Peyer's patch (tissue), 4 donors: ENCODE measurements at regions not wholly inside any gene's neighbourhood (a gene's known extent, or its start where the extent isn't known, plus 50 kb on each side); places are given as distances from the start of the nearest gene placed in this dataset.
"Not testable (repeated sequence)": the region's sequence is repeated elsewhere in the genome, so short reads cannot be mapped to it uniquely, and the experiment has no call there.

Experiments
- DNase-seq, 3 donors: peaks; one replicate each; pipeline ENCODE4 v3.0.0-alpha.2; 2017 to 2019
- H3K27ac ChIP-seq, 4 donors: fragments of 200-600 bp; sonication (generic); one replicate each; pipeline ENCODE4 v1.5.1; 2016 to 2019
- H3K27me3 ChIP-seq, 2 donors: fragments of 200-600 bp; sonication (generic); one replicate each; pipeline ENCODE4 v1.5.1; 2019
- H3K36me3 ChIP-seq, 3 donors: fragments of 200-600 bp; sonication (generic); one replicate each; pipeline ENCODE4 v1.5.1; 2016 to 2019
- H3K4me1 ChIP-seq, 4 donors: fragments of 200-600 bp; sonication (generic); one replicate each; pipeline ENCODE4 v1.5.1; 2016 to 2019
- H3K4me3 ChIP-seq, 4 donors: fragments of 200-600 bp; sonication (generic); 1 replicate in 3 of 4; 2 replicates in 1 of 4; pipeline ENCODE4 v1.5.1; 2016 to 2019; ENCODE audit warnings: mild to moderate bottlenecking in 1 of 4
- H3K9me3 ChIP-seq, 4 donors: fragments of 200-600 bp; sonication (generic); one replicate each; pipeline ENCODE4 v1.5.1; 2016 to 2019; ENCODE audit warnings: mild to moderate bottlenecking in 1 of 4
- POLR2A ChIP-seq, 2 donors: fragments of 450-650 bp; IDR thresholded peaks; one replicate each; pipeline ENCODE4 v1.5.1; 2017; ENCODE audit warnings: antibody characterized with exemption in 2 of 2, mild to moderate bottlenecking in 2 of 2, moderate library complexity in 2 of 2
- TF ChIP-seq, protein P1 (sequence below), 6 experiments: fragments of 450-650 bp in 4 of 6; fragments of 200-600 bp in 2 of 6; sonication (generic) in 1 of 6; IDR thresholded peaks; one replicate each; pipeline ENCODE4 v1.5.1; 2017 to 2019; ENCODE audit warnings: antibody characterized with exemption in 6 of 6, mild to moderate bottlenecking in 3 of 6, moderate library complexity in 1 of 6

DNA sequence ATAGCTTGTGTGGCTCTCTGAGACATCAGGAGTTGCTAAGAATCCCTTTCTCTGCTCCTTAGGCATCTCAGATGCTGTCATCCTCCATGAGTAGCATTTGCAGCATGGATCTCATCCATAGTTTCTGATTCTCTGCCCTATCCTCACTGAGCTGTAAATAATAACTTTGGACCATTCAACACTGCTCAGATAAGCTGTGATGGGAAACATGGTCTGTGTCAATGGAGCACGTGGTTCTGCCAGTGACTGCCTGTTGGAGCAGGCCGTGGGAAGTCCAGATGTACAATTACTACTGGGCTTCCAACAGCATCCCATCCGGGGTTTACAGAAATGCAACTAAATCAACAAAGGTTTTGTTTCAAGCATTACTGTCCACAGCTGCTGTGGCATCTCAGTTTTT is 160.1 kb downstream of the OR4C45 start:
- H3K4me3 ChIP-seq = no peak overlapping the region
- no peaks in the 10 kb centered on the region for H3K4me1 ChIP-seq
- DNase-seq = no peak
- no peaks in the 10 kb centered on the region for H3K36me3 ChIP-seq
- no peaks in the 10 kb centered on the region for H3K27me3 ChIP-seq
- TF ChIP-seq POLR2A (IDR thresholded peaks at IDR 0.05) = no peak
- TF ChIP-seq, protein P1, sequence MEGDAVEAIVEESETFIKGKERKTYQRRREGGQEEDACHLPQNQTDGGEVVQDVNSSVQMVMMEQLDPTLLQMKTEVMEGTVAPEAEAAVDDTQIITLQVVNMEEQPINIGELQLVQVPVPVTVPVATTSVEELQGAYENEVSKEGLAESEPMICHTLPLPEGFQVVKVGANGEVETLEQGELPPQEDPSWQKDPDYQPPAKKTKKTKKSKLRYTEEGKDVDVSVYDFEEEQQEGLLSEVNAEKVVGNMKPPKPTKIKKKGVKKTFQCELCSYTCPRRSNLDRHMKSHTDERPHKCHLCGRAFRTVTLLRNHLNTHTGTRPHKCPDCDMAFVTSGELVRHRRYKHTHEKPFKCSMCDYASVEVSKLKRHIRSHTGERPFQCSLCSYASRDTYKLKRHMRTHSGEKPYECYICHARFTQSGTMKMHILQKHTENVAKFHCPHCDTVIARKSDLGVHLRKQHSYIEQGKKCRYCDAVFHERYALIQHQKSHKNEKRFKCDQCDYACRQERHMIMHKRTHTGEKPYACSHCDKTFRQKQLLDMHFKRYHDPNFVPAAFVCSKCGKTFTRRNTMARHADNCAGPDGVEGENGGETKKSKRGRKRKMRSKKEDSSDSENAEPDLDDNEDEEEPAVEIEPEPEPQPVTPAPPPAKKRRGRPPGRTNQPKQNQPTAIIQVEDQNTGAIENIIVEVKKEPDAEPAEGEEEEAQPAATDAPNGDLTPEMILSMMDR (IDR thresholded peaks at IDR 0.05) = no peak
- no peak overlapping the region for H3K27ac ChIP-seq
- no peaks in the 10 kb centered on the region for H3K9me3 ChIP-seq

DNA sequence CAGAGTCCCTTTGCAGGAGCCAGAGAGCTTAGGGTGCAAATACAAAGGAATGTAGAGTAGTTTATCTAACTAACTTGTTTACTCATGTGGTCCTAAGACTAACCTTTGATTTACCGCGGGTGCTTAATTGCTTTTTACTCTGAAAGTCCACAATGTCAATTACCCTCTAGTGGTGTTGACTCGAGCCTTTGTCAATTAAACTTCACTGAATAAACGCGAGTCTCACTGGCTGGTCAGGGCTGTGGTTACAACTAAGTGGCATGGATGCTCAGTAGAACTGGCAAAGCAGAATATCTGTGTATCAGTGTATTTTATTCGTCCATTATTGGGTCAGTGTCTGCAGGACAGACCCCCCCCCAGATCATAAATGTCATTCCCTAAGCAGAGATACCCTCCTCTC is 181.7 kb downstream of the OR4C45 start:
- DNase-seq = no peak
- Histone ChIP-seq H3K36me3 (no peaks in the 10 kb centered on the region), H3K4me3 (no peak overlapping the region), H3K9me3 (no peaks in the 10 kb centered on the region), H3K27ac (no peak overlapping the region), H3K4me1 (no peaks in the 10 kb centered on the region), H3K27me3 (no peaks in the 10 kb centered on the region)
- TF ChIP-seq, protein P1 (IDR thresholded peaks at IDR 0.05) = no peak
- no peak for TF ChIP-seq POLR2A (IDR thresholded peaks at IDR 0.05)

GRCh38 chr11:50220651-50221050 is 188.0 kb downstream of the OR4C45 start:
- H3K4me1 ChIP-seq = no peaks in the 10 kb centered on the region
- H3K36me3 ChIP-seq = no peaks in the 10 kb centered on the region
- H3K9me3 ChIP-seq = no peaks in the 10 kb centered on the region
- H3K4me3 ChIP-seq = no peak overlapping the region
- H3K27me3 ChIP-seq = no peaks in the 10 kb centered on the region
- TF ChIP-seq, protein P1 (IDR thresholded peaks at IDR 0.05) = no peak
- no peak for TF ChIP-seq POLR2A (IDR thresholded peaks at IDR 0.05)
- no peak for DNase-seq
- H3K27ac ChIP-seq = no peak overlapping the region

- not testable (repeated sequence) for H3K27ac ChIP-seq, H3K27me3 ChIP-seq, DNase-seq, H3K4me3 ChIP-seq, H3K9me3 ChIP-seq, H3K4me1 ChIP-seq, H3K36me3 ChIP-seq
Measured at GRCh38 chr11:50238368-50238767, 205.7 kb downstream of the OR4C45 start.

DNA sequence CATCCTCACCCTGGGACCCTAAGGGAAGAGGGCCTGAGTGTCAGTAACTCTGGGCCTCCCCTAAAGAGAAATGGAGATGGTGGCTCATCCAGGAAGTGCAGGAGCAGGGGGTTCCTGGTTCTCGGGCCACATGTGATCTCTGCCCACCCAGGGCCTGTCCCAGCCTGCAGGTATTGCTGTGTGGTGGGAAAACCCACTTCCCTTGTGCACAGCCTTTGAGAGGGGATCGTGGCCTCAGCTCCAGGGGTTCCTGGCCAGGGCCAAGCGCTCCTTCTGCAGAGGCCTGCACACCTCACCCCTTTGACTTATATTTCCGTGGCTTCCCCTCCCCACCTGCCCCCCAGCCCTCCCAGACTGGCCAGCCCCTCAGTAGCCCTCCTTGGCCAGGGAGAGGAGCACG is 213.5 kb downstream of the OR4C45 start:
- TF ChIP-seq POLR2A (IDR thresholded peaks at IDR 0.05) = no peak
- TF ChIP-seq, protein P1 (IDR thresholded peaks at IDR 0.05) = no peak
- no peak overlapping the region for H3K27ac ChIP-seq
- no peaks in the 10 kb centered on the region for H3K27me3 ChIP-seq
- DNase-seq = no peak
- peaks cover 0 to 4% (median 0%) of the 10 kb centered on the region in 4 donors for H3K9me3 ChIP-seq
- no peak overlapping the region for H3K4me3 ChIP-seq
- no peaks in the 10 kb centered on the region for H3K4me1 ChIP-seq
- H3K36me3 ChIP-seq = no peaks in the 10 kb centered on the region

DNA sequence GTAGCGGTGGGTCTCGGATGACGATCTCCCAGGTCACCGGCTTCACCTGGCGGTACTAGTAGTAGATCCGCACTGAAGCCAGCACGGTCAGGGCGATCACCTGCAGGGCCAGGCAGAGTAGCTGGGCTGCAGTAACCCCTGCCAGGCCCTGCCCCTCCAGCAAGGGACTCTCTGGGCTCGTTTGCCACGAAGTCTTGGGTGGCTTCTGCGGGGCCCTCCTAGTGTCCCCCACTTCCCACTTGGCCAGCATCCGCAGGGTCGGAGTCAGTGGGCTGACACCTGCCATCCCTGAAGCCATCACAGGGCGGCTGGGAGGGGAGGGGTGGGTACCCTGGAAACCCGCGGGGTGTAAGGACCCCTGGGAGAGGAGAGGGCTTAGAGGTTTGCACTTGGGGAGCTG is 214.0 kb downstream of the OR4C45 start:
- Histone ChIP-seq H3K27ac (no peak overlapping the region), H3K27me3 (no peaks in the 10 kb centered on the region), H3K36me3 (no peaks in the 10 kb centered on the region), H3K4me1 (no peaks in the 10 kb centered on the region), H3K9me3 (peaks cover 0 to 4% (median 0%) of the 10 kb centered on the region in 4 donors), H3K4me3 (no peak overlapping the region)
- TF ChIP-seq, protein P1 (IDR thresholded peaks at IDR 0.05) = no peak
- TF ChIP-seq POLR2A (IDR thresholded peaks at IDR 0.05) = no peak
- no peak for DNase-seq
